Myocyte (in vitro differentiated cells): ENCODE measurements at regions not wholly inside any gene's neighbourhood (a gene's known extent, or its start where the extent isn't known, plus 50 kb on each side); places are given as distances from the start of the nearest gene placed in this dataset.
"Not testable (repeated sequence)": the region's sequence is repeated elsewhere in the genome, so short reads cannot be mapped to it uniquely, and the experiment has no call there.

Source experiments
- DNase-seq: peaks from one replicate; pipeline ENCODE4 v3.0.0-alpha.2; 2012; ENCODE audit warnings: low read depth

DNA sequence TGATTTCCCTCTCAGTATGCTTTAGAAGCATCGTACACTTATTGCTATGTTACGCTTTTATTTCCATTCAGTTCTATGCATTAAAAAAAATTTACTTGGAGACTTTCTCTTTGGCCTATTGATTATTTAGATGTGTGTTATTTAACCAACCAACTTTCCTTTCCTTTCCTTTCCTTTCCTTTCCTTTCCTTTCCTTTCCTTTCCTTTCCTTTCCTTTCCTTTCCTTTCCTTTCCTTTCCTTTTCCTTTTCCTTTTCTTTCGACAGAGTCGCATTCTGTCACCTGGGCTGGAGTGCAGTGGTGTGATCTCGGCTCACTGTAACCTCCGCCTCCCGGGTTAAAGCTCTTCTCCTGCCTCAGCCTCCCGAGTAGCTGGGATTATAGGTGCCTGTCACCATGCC, 502.7 kb upstream of the LARGE1 start:
- DNase-seq = not testable (repeated sequence)

DNA sequence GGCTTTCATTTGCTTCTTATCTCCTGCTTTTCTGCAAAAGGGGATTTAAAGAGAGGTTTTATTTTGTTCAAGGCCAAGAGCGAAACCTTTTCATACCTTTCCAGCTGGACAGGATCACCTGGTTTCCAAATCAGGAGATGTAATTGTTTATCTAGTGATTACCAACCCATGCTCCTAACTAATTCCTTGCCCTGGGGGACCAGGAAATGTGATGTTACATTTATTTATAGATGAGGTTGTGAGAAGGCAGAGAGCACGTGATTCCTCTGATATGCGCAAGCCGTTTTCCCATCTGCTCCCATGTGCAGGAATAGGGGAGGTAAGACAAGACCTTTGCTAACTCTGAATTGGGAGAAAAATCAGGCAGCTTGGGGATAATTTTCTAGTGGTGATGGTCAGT, 507.2 kb upstream of the LARGE1 start:
- no peak for DNase-seq

GRCh38 chr22:34427841-34428240, 507.6 kb upstream of the LARGE1 start:
- no peak for DNase-seq

GRCh38 chr22:34429314-34429713, 509.0 kb upstream of the LARGE1 start:
- no peak for DNase-seq

DNA sequence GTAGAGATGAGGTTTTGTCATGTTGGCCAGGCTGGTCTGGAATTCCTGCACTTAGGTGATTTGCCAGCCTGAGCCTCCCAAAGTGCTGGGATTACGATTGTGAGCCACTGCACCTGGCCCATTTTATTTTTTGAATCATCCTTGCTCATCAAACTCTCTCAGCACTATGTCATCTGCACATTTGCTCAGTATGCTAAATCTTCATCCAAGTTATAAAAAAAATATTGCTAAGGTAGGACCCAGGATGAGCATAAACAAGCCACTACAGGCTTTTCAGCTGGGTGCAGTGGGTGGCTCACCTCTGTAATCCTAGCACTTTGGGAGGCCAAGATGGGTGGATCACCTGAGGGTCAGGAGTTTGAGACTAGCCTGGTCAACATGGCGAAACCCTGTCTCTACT, 510.1 kb upstream of the LARGE1 start:
- no peak for DNase-seq

GRCh38 chr22:34434371-34434770, 514.1 kb upstream of the LARGE1 start:
- DNase-seq = no peak

DNA sequence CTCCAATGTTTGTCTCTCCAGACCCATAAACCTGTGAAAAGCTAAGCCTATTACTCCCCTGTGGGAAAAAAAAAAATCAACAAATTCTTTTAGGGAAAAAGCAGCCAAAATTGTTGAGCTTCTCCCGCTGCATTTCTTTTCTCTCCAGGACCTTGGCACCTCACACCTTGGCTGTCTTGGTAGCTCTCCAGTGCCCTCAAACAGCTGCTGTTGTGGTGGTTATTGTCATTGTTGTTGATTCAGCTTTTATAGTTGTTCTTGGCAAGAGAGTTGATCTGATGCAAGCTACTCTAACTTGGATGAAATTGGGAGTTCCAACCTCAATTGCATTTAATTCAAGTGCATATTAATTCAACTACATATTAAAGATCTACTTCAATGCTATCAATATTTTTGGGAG, 516.9 kb upstream of the LARGE1 start:
- DNase-seq = no peak

DNA sequence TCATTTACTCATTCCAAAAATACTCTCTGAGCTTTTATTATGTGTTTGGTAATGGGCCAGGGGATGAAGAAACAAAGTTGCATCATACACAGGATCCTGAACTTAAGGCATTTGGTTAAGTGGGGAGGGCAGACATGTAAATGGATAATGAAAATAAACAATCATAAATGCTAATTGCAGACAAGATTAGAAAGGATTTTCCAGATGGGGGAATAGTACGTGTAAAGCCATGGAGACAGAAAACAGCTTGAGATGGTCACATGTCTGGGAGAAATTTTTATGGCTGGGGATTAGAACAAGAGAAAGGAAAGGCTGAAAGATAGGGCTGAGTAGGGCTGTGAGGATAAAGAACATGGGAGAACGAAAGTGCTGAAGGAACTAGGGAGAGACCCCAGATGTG, 534.3 kb upstream of the LARGE1 start:
- DNase-seq = no peak

- DNase-seq = no peak
These were observed 542.5 kb upstream of the LARGE1 start for GRCh38 chr22:34462795-34463194.

- no peak for DNase-seq
These were observed 555.6 kb upstream of the LARGE1 start for GRCh38 chr22:34475886-34476285.

- DNase-seq = no peak
These were observed 556.5 kb upstream of the LARGE1 start for GRCh38 chr22:34476762-34477161.

GRCh38 chr22:34481090-34481489, 560.8 kb upstream of the LARGE1 start:
- DNase-seq = no peak

GRCh38 chr22:34486381-34486780, 566.1 kb upstream of the LARGE1 start:
- no peak for DNase-seq

- DNase-seq = no peak
These were observed 569.6 kb upstream of the LARGE1 start for GRCh38 chr22:34489861-34490260.

- DNase-seq = no peak
These were observed 570.6 kb upstream of the LARGE1 start for GRCh38 chr22:34490886-34491285.

GRCh38 chr22:34493486-34493885, 572.5 kb upstream of the ISX start:
- DNase-seq = no peak

DNA sequence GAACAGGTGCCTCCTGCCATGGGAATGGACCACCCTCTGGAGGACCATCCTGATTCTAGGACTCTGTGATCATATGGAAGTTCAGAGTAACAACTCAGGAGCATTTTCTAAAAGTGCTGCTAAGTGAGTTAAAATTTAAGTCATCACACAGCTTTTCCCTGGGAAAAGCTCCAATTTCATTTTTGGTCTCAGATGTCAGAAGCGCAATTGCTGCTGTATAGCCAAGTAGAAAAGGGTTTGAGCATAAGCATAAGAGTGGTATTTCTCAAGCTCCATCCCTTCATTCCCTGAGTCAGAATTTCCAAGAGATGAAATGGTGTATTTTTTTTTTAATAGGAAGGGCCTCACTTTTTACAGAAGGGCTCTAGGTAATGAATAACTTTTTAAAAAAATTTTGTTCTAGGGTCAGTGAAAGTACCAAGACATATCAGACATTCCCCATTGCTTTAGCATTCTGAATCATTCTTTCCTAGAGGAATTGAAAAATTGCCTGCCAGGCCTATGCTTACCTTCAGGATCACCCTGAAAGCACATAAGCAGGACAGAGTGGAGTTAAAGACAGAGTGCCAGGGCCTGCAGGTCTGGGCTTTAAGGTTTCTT, 564.5 kb upstream of the ISX start:
- DNase-seq = no peak

- no peak for DNase-seq
These were observed 563.1 kb upstream of the ISX start for GRCh38 chr22:34502821-34503220.

GRCh38 chr22:34508797-34509196, 557.2 kb upstream of the ISX start:
- no peak for DNase-seq

DNA sequence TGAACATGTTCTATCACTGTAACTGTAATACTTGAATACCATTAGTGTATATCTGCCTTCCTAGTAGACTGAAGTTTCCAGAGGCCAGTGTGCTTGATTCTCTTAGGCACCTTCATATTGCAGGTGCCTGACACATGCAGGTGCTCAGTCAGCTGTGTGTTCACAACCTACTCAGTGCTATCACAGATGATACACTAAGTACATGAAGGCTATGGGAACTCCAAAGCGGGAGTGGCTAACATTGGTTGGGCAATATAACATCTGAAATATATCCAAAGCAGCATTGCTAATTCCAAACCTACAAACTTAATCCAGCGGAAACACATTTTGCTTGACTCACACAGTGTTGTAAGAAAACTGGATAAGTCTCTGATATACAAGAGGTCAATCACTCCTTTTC, 539.3 kb upstream of the ISX start:
- DNase-seq = no peak

DNA sequence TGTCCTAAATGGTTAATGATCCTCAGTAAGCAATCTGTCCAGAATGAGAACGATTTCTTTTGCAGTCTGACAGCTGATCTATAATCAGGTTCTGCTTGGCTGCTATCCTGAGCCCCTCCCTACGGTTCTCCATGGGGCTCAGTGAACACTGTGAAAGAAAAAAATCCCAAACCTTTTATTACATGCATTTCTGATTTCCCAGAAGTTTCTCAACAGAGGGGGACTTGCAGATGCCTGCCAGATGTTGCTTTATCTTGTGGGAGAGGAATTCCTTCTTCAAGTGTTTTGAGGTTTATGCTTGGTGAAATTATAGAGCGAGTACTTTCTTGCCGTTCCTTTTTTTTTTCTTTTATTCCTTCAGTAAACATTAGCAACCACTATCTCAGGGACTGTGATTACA, 531.9 kb upstream of the ISX start:
- DNase-seq = no peak

DNA sequence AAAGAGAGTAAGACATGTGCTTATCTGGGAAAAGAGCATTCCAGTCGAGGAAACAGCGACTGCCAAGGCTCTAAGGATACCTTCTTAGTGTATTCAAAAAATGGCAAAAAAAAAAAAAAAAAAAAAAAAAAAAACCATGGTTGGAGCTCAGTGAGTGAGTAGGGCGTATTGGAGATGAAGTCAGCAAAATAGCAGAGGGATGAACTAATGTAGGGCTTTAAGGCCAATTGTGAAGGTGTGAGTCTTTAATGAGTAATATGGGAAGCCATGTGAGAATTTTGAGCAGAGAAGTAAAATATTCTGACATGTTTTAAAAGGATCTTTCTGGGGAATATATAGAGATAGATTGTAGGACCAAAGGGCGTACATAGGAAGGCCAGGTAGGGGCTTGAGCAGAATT, 498.6 kb upstream of the ISX start:
- no peak for DNase-seq

DNA sequence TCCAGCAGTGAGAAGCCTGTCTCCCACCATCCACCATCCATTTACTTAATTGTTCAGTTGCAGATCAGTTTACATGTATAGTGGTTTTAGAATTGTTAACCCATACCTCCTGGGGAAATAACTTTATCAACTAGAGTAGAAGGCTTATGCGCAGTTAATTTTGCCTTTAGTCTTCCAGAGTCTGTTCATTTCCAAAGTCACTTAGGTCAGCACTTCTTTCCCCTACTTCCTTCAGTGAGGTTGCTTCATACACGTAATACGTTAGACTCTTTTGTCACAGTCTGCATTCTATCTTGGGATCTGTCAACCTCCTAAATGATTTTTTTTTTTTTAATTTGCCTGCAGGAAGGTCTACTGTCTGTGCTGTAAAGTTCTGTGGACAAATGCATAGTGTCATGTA, 495.6 kb upstream of the ISX start:
- DNase-seq = no peak

- DNase-seq = no peak
These were observed 486.4 kb upstream of the ISX start for GRCh38 chr22:34579519-34579918.
